ENCODE measurements at regions not wholly inside any gene's neighbourhood (a gene's known extent, or its start where the extent isn't known, plus 50 kb on each side); places are given as distances from the start of the nearest gene placed in this dataset.
"Not testable (repeated sequence)": the region's sequence is repeated elsewhere in the genome, so short reads cannot be mapped to it uniquely, and the experiment has no call there.

- DNase-seq: not testable (repeated sequence)
These were observed 4157.8 kb upstream of the TPTE start for GRCh38 chr21:6363591-6363990.

GRCh38 chr21:6368824-6369223 is 4152.6 kb upstream of the TPTE start:
- peak; percentile 26 for DNase-seq

- not testable (repeated sequence) for DNase-seq
These were observed 4148.1 kb upstream of the TPTE start for GRCh38 chr21:6373253-6373652.

- DNase-seq: peak; percentile 4
These were observed 4147.2 kb upstream of the TPTE start for GRCh38 chr21:6374232-6374631.

GRCh38 chr21:6374926-6375325 is 4146.5 kb upstream of the TPTE start:
- DNase-seq: not testable (repeated sequence)

- DNase-seq: not testable (repeated sequence)
These were observed 4145.6 kb upstream of the TPTE start for GRCh38 chr21:6375776-6376175.

- not testable (repeated sequence) for DNase-seq
These were observed 4144.9 kb upstream of the TPTE start for GRCh38 chr21:6376321-6377070.

Measured in muscle of arm (tissue), 1 donor.